ENCODE measurements at regions not wholly inside any gene's neighbourhood (a gene's known extent, or its start where the extent isn't known, plus 50 kb on each side); places are given as distances from the start of the nearest gene placed in this dataset.

DNA sequence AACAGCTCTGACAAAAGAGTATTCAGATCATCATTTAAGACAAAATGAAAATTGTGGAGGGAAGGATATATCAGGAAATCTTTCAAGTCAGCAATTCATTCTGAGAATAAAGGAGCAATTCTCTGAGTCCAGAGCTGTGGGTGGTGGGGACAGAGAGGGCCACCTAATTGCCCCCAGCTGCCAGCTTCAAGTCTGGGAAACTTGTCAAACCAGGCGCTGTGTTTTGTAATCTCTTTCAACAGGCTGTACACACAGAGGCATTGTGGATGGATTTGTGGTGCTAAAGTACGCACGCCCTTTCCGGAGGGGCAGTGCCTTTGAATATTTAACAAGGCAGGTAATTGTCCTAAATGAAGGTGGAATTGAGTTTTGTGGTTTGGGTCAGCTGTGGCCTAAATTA lies 591.1 kb upstream of the BOD1L1 start:
- TF ChIP-seq CTCF (IDR thresholded peaks at IDR 0.05) (no peak), EZH2phosphoT487 (IDR thresholded peaks at IDR 0.05) (no peak)
